ENCODE measurements at regions not wholly inside any gene's neighbourhood (a gene's known extent, or its start where the extent isn't known, plus 50 kb on each side); places are given as distances from the start of the nearest gene placed in this dataset.
A peak's percentile ranks its signal among the peaks of the same experiment; 100 is the strongest.

GRCh38 chr7:41881331-41882130 is 178.6 kb upstream of the INHBA start:
- ATAC-seq (ENCODE audit: low FRiP score) (peak; percentile 41), DNase-seq (peak in 1 of 2 donors; percentile 85)
- H3K27me3 ChIP-seq (ENCODE audit: control insufficient read depth in 1 of 2, insufficient read depth in 2 of 2, low read length in 1 of 2) = no peaks in the 10 kb centered on the region
- H3K9me3 ChIP-seq (ENCODE audit: control insufficient read depth, low read length) = no peaks in the 10 kb centered on the region
- peaks cover 2 to 6% of the 10 kb centered on the region in 2 donors for H3K4me1 ChIP-seq (ENCODE audit: control insufficient read depth in 1 of 2, insufficient read depth in 2 of 2, low read length in 2 of 2)
- intact Hi-C loops (cut with DNase I) = no loop called here
- H3K4me3 ChIP-seq (ENCODE audit: low read length in 2 of 2) = no peak overlapping the region
- H3K36me3 ChIP-seq (ENCODE audit: control insufficient read depth in 1 of 2, insufficient read depth in 2 of 2, low read length in 1 of 2) = no peaks in the 10 kb centered on the region
- no peak overlapping the region for H3K27ac ChIP-seq (ENCODE audit: low read depth in 1 of 2, low read length in 2 of 2)
- 83 to 87% methylated on average over 13 of the region's 13 CpGs for WGBS, 2 donors

GRCh38 chr7:41880107-41880506 is 177.2 kb upstream of the INHBA start:
- Histone ChIP-seq H3K36me3 (ENCODE audit: control insufficient read depth in 1 of 2, insufficient read depth in 2 of 2, low read length in 1 of 2) (no peaks in the 10 kb centered on the region), H3K9me3 (ENCODE audit: control insufficient read depth, low read length) (no peaks in the 10 kb centered on the region), H3K4me3 (ENCODE audit: low read length in 2 of 2) (no peak overlapping the region), H3K27ac (ENCODE audit: low read depth in 1 of 2, low read length in 2 of 2) (no peak overlapping the region), H3K27me3 (ENCODE audit: control insufficient read depth in 1 of 2, insufficient read depth in 2 of 2, low read length in 1 of 2) (no peaks in the 10 kb centered on the region), H3K4me1 (ENCODE audit: control insufficient read depth in 1 of 2, insufficient read depth in 2 of 2, low read length in 2 of 2) (no peaks in the 10 kb centered on the region)
- WGBS, 2 donors = 51 to 59% methylated on average over 3 of the region's 3 CpGs
- intact Hi-C loops (cut with DNase I) = no loop called here
- DNase-seq (no peak), ATAC-seq (ENCODE audit: low FRiP score) (no peak)

- Histone ChIP-seq H3K36me3 (ENCODE audit: control insufficient read depth in 1 of 2, insufficient read depth in 2 of 2, low read length in 1 of 2) (no peaks in the 10 kb centered on the region), H3K9me3 (ENCODE audit: control insufficient read depth, low read length) (no peaks in the 10 kb centered on the region), H3K4me1 (ENCODE audit: control insufficient read depth in 1 of 2, insufficient read depth in 2 of 2, low read length in 2 of 2) (no peaks in the 10 kb centered on the region), H3K27me3 (ENCODE audit: control insufficient read depth in 1 of 2, insufficient read depth in 2 of 2, low read length in 1 of 2) (no peaks in the 10 kb centered on the region), H3K4me3 (ENCODE audit: low read length in 2 of 2) (no peak overlapping the region), H3K27ac (ENCODE audit: low read depth in 1 of 2, low read length in 2 of 2) (no peak overlapping the region)
- ATAC-seq (ENCODE audit: low FRiP score) = no peak
- intact Hi-C loops (cut with DNase I) = no loop called here
- 33 to 46% methylated on average over 5 of the region's 5 CpGs for WGBS, 2 donors
- no peak for DNase-seq
Measured at GRCh38 chr7:41879403-41879802, 176.5 kb upstream of the INHBA start.

GRCh38 chr7:41878309-41879295 is 175.7 kb upstream of the INHBA start:
- ATAC-seq (ENCODE audit: low FRiP score) = no peak
- Histone ChIP-seq H3K27me3 (ENCODE audit: control insufficient read depth in 1 of 2, insufficient read depth in 2 of 2, low read length in 1 of 2) (no peaks in the 10 kb centered on the region), H3K4me3 (ENCODE audit: low read length in 2 of 2) (no peak overlapping the region), H3K4me1 (ENCODE audit: control insufficient read depth in 1 of 2, insufficient read depth in 2 of 2, low read length in 2 of 2) (no peaks in the 10 kb centered on the region), H3K9me3 (ENCODE audit: control insufficient read depth, low read length) (no peaks in the 10 kb centered on the region), H3K27ac (ENCODE audit: low read depth in 1 of 2, low read length in 2 of 2) (no peak overlapping the region), H3K36me3 (ENCODE audit: control insufficient read depth in 1 of 2, insufficient read depth in 2 of 2, low read length in 1 of 2) (no peaks in the 10 kb centered on the region)
- WGBS, 2 donors = 44 to 50% methylated on average over 7 of the region's 7 CpGs
- DNase-seq = no peak
- intact Hi-C loops (cut with DNase I) = no loop called here

GRCh38 chr7:41877118-41877517 is 174.2 kb upstream of the INHBA start:
- ATAC-seq (ENCODE audit: low FRiP score) (no peak), DNase-seq (no peak)
- Histone ChIP-seq H3K36me3 (ENCODE audit: control insufficient read depth in 1 of 2, insufficient read depth in 2 of 2, low read length in 1 of 2) (no peaks in the 10 kb centered on the region), H3K4me3 (ENCODE audit: low read length in 2 of 2) (no peak overlapping the region), H3K27me3 (ENCODE audit: control insufficient read depth in 1 of 2, insufficient read depth in 2 of 2, low read length in 1 of 2) (no peaks in the 10 kb centered on the region), H3K4me1 (ENCODE audit: control insufficient read depth in 1 of 2, insufficient read depth in 2 of 2, low read length in 2 of 2) (no peaks in the 10 kb centered on the region), H3K27ac (ENCODE audit: low read depth in 1 of 2, low read length in 2 of 2) (no peak overlapping the region), H3K9me3 (ENCODE audit: control insufficient read depth, low read length) (no peaks in the 10 kb centered on the region)
- WGBS, 2 donors = 89 to 91% methylated on average over 7 of the region's 7 CpGs
- intact Hi-C loops (cut with DNase I) = no loop called here

- DNase-seq (no peak), ATAC-seq (ENCODE audit: low FRiP score) (no peak)
- H3K9me3 ChIP-seq (ENCODE audit: control insufficient read depth, low read length) = peaks cover 2% of the 10 kb centered on the region
- H3K4me3 ChIP-seq (ENCODE audit: low read length in 2 of 2) = no peak overlapping the region
- no peaks in the 10 kb centered on the region for H3K4me1 ChIP-seq (ENCODE audit: control insufficient read depth in 1 of 2, insufficient read depth in 2 of 2, low read length in 2 of 2)
- intact Hi-C loops (cut with DNase I) = no loop called here
- no peak overlapping the region for H3K27ac ChIP-seq (ENCODE audit: low read depth in 1 of 2, low read length in 2 of 2)
- 75 to 77% methylated on average over 6 of the region's 6 CpGs for WGBS, 2 donors
- H3K27me3 ChIP-seq (ENCODE audit: control insufficient read depth in 1 of 2, insufficient read depth in 2 of 2, low read length in 1 of 2) = no peaks in the 10 kb centered on the region
- no peaks in the 10 kb centered on the region for H3K36me3 ChIP-seq (ENCODE audit: control insufficient read depth in 1 of 2, insufficient read depth in 2 of 2, low read length in 1 of 2)
Measured at GRCh38 chr7:41875513-41875912, 172.6 kb upstream of the INHBA start.

- no peak overlapping the region for H3K4me3 ChIP-seq (ENCODE audit: low read length in 2 of 2)
- no peaks in the 10 kb centered on the region for H3K36me3 ChIP-seq (ENCODE audit: control insufficient read depth in 1 of 2, insufficient read depth in 2 of 2, low read length in 1 of 2)
- WGBS, 2 donors = 88% methylated on average over 3 of the region's 3 CpGs
- intact Hi-C loops (cut with DNase I) = no loop called here
- H3K27ac ChIP-seq (ENCODE audit: low read depth in 1 of 2, low read length in 2 of 2) = no peak overlapping the region
- ATAC-seq (ENCODE audit: low FRiP score) (no peak), DNase-seq (no peak)
- H3K27me3 ChIP-seq (ENCODE audit: control insufficient read depth in 1 of 2, insufficient read depth in 2 of 2, low read length in 1 of 2) = no peaks in the 10 kb centered on the region
- H3K9me3 ChIP-seq (ENCODE audit: control insufficient read depth, low read length) = peaks cover 2% of the 10 kb centered on the region
- peaks cover 0 to 1% of the 10 kb centered on the region in 2 donors for H3K4me1 ChIP-seq (ENCODE audit: control insufficient read depth in 1 of 2, insufficient read depth in 2 of 2, low read length in 2 of 2)
Measured at GRCh38 chr7:41874201-41874785, 171.4 kb upstream of the INHBA start.

GRCh38 chr7:41873741-41874140 is 170.9 kb upstream of the INHBA start:
- DNase-seq (no peak), ATAC-seq (ENCODE audit: low FRiP score) (no peak)
- Histone ChIP-seq H3K4me1 (ENCODE audit: control insufficient read depth in 1 of 2, insufficient read depth in 2 of 2, low read length in 2 of 2) (peaks cover 0 to 4% of the 10 kb centered on the region in 2 donors), H3K27ac (ENCODE audit: low read depth in 1 of 2, low read length in 2 of 2) (no peak overlapping the region), H3K9me3 (ENCODE audit: control insufficient read depth, low read length) (peaks cover 2% of the 10 kb centered on the region), H3K4me3 (ENCODE audit: low read length in 2 of 2) (no peak overlapping the region), H3K36me3 (ENCODE audit: control insufficient read depth in 1 of 2, insufficient read depth in 2 of 2, low read length in 1 of 2) (no peaks in the 10 kb centered on the region), H3K27me3 (ENCODE audit: control insufficient read depth in 1 of 2, insufficient read depth in 2 of 2, low read length in 1 of 2) (no peaks in the 10 kb centered on the region)
- intact Hi-C loops (cut with DNase I) = no loop called here
- WGBS, 2 donors = 75 to 83% methylated on average over 2 of the region's 2 CpGs

Measured in aorta (tissue), 5 donors.